OCI-LY7 (cell line): ENCODE measurements at regions not wholly inside any gene's neighbourhood (a gene's known extent, or its start where the extent isn't known, plus 50 kb on each side); places are given as distances from the start of the nearest gene placed in this dataset.

Experiments used
- BruUV-seq: library from RNA; stranded (reverse); fragments of 400-500 nt; replicated peaks from 2 replicates; lab custom pipeline; 2021; lab: Mats Ljungman, UMichigan
- CTCF ChIA-PET: fragments of 300-600 bp; sonication (Branson Sonifier 250); formaldehyde crosslinking; loops from one replicate; lab custom pipeline; 2022; ENCODE audit warnings: antibody characterized with exemption; ENCODE audit not compliant: unreplicated experiment; lab: Charles Lee
- POLR2A ChIA-PET: fragments of 300-600 bp; sonication (Branson Sonifier 250); formaldehyde crosslinking; loops from one replicate; lab custom pipeline; 2022; ENCODE audit warnings: antibody characterized with exemption; lab: Charles Lee
- DNase-seq: peaks from one replicate; pipeline ENCODE4 v3.0.0-alpha.2; 2015; ENCODE audit warnings: low spot score
- H2AFZ ChIP-seq: fragments of 200-600 bp; sonication (generic), shearing (Covaris generic); 2 replicates; pipeline ENCODE4 v1.6.1; 2014; ENCODE audit warnings: mild to moderate bottlenecking, antibody characterized with exemption, low read length, moderate library complexity
- H3K27ac ChIP-seq: fragments of 200-600 bp; sonication (generic); 2 replicates; pipeline ENCODE4 v1.5.1; 2014; ENCODE audit warnings: mixed run types, low read depth, mild to moderate bottlenecking, moderate library complexity, low read length, inconsistent platforms; ENCODE audit not compliant: poor library complexity, severe bottlenecking
- H3K36me3 ChIP-seq: fragments of 200-600 bp; sonication (generic); 2 replicates; pipeline ENCODE4 v1.6.1; 2014; ENCODE audit warnings: mild to moderate bottlenecking, antibody characterized with exemption, low read length, moderate library complexity, mixed read lengths; ENCODE audit not compliant: insufficient read depth
- H3K4me1 ChIP-seq: fragments of 200-600 bp; sonication (generic); 2 replicates; pipeline ENCODE4 v1.5.1; 2014; ENCODE audit warnings: mild to moderate bottlenecking, low read length; ENCODE audit not compliant: insufficient read depth, poor library complexity, severe bottlenecking
- H3K4me2 ChIP-seq: fragments of 200-600 bp; sonication (generic); 2 replicates; pipeline ENCODE4 v1.6.1; 2014; ENCODE audit warnings: mild to moderate bottlenecking, low read length
- H3K4me3 ChIP-seq: fragments of 200-600 bp; sonication (generic); 2 replicates; pipeline ENCODE4 v1.5.1; 2014; ENCODE audit warnings: mild to moderate bottlenecking, low read depth, low read length; ENCODE audit not compliant: poor library complexity, severe bottlenecking
- H3K79me2 ChIP-seq: fragments of 200-600 bp; sonication (generic); 2 replicates; pipeline ENCODE4 v1.6.1; 2016; ENCODE audit warnings: low read depth, mild to moderate bottlenecking, low read length, moderate library complexity, mixed read lengths; ENCODE audit not compliant: insufficient read depth
- H3K9me2 ChIP-seq: fragments of 200-600 bp; sonication (generic); 2 replicates; pipeline ENCODE4 v1.6.1; 2016; ENCODE audit warnings: mild to moderate bottlenecking, low read length, mixed read lengths; ENCODE audit not compliant: insufficient read depth
- H3K9me3 ChIP-seq: fragments of 200-600 bp; sonication (generic); 2 replicates; pipeline ENCODE4 v1.6.1; 2014; ENCODE audit warnings: mild to moderate bottlenecking, mixed run types, low read length, mixed read lengths
- H4K20me1 ChIP-seq: fragments of 200-600 bp; sonication (generic); 2 replicates; pipeline ENCODE4 v1.6.1; 2014; ENCODE audit warnings: mild to moderate bottlenecking, antibody characterized with exemption, low read length, moderate library complexity, mixed read lengths; ENCODE audit not compliant: insufficient read depth
- EZH2phosphoT487 ChIP-seq: fragments of 200-600 bp; sonication (generic); IDR thresholded peaks from 2 replicates; pipeline ENCODE4 v1.6.1; 2018; ENCODE audit warnings: low read depth, borderline replicate concordance, mild to moderate bottlenecking, mixed run types, antibody characterized with exemption, low read length, moderate library complexity, mixed read lengths
- intact Hi-C: fragments of 100-400 bp; cut with micrococcal nuclease; formaldehyde crosslinking; loops from one replicate; pipeline ENCODE4 v1.10.0; 2022; ENCODE audit not compliant: unreplicated experiment
- TF ChIP-seq, protein P1 (sequence below): fragments of 200-600 bp; sonication (generic); conservative IDR thresholded peaks from 2 replicates; pipeline ENCODE4 v1.5.1; 2014; ENCODE audit warnings: mild to moderate bottlenecking, antibody characterized with exemption, low read length, moderate library complexity, mixed read lengths

DNA sequence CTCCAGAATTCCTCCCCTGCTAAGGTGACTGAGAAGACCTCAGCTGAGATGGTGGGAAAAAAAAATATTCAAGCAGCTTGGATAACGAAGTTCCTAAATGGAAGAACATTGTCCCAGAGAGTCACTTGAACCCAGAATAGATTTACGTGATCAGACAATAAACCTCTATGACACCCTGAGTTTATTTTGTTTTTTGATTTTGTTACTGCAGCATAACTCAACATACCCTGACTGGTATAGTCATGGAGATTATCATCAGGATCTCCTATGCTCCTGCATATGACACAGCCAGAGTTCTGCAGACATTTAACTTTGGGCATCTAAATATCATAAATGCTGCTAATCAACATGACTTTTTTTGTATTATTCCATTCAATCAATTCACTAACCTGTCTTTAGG lies 282.9 kb downstream of the RASEF start:
- Histone ChIP-seq H3K4me2 (no peak overlapping the region), H3K9me2 (no peaks in the 10 kb centered on the region), H2AFZ (no peak overlapping the region), H3K36me3 (no peaks in the 10 kb centered on the region), H3K27ac (no peak overlapping the region), H3K79me2 (no peaks in the 10 kb centered on the region), H4K20me1 (no peaks in the 10 kb centered on the region), H3K4me1 (no peaks in the 10 kb centered on the region), H3K9me3 (no peaks in the 10 kb centered on the region), H3K4me3 (no peak overlapping the region)
- intact Hi-C loops, result no loop called here
- DNase-seq, result no peak
- no peak for TF ChIP-seq EZH2phosphoT487
- TF ChIP-seq, protein P1, sequence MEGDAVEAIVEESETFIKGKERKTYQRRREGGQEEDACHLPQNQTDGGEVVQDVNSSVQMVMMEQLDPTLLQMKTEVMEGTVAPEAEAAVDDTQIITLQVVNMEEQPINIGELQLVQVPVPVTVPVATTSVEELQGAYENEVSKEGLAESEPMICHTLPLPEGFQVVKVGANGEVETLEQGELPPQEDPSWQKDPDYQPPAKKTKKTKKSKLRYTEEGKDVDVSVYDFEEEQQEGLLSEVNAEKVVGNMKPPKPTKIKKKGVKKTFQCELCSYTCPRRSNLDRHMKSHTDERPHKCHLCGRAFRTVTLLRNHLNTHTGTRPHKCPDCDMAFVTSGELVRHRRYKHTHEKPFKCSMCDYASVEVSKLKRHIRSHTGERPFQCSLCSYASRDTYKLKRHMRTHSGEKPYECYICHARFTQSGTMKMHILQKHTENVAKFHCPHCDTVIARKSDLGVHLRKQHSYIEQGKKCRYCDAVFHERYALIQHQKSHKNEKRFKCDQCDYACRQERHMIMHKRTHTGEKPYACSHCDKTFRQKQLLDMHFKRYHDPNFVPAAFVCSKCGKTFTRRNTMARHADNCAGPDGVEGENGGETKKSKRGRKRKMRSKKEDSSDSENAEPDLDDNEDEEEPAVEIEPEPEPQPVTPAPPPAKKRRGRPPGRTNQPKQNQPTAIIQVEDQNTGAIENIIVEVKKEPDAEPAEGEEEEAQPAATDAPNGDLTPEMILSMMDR, result no peak
- POLR2A ChIA-PET, result no interaction called here
- no TSS peak for BruUV-seq
- CTCF ChIA-PET, result no interaction called here

DNA sequence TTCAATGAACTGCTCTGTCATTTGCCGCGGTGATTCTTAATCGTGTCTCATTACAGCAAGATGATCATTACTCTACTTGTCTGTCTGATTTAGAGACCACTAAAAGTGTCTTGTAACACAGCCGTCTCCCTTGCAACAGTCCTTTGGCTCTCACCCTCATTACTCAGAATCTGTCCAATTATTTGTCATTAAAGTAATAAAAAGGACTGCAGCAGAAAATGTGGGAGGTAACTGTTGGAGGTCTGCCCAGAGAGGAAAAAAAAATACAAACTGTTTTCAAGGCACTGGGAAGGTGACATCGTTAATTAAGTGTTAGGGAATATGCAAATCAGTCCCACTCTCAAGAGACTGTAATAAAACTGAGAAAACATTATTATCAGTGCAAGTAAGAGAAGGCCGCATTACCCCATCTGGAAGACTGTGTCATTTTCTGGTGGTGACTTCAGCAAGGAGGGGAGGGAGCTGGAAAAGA lies 281.0 kb downstream of the RASEF start:
- TF ChIP-seq, protein P1, result no peak
- no peak for TF ChIP-seq EZH2phosphoT487
- intact Hi-C loops, result no loop called here
- POLR2A ChIA-PET, result no interaction called here

DNA sequence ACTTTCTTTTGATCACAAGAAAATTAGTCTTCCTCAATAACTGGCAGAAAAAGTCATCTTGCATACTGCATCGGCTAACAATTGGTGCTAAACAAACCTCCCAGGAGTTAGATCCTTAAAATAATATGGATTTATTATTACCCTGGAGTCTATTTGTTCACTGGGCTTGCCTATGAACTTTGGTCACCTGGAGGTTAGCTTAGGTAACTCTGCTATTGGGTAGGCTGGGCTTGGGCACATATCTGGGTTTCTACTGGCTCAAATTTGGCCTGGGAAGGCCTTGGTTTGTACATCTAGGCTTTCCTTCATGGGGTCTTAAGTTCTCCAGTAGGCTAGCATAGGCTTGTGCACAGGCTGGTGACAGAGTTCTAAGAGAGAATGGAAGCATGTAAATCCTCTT lies 279.9 kb downstream of the RASEF start:
- ChIA-PET POLR2A (no interaction called here), CTCF (no interaction called here)
- no peak overlapping the region for H3K4me2 ChIP-seq
- no peaks in the 10 kb centered on the region for H3K9me2 ChIP-seq
- no peaks in the 10 kb centered on the region for H4K20me1 ChIP-seq
- H3K9me3 ChIP-seq, result no peaks in the 10 kb centered on the region
- no peak for DNase-seq
- intact Hi-C loops, result no loop called here
- no peaks in the 10 kb centered on the region for H3K36me3 ChIP-seq
- TF ChIP-seq EZH2phosphoT487, result no peak
- TF ChIP-seq, protein P1, result no peak
- no peak overlapping the region for H3K4me3 ChIP-seq
- BruUV-seq, result no TSS peak
- no peaks in the 10 kb centered on the region for H3K4me1 ChIP-seq
- no peaks in the 10 kb centered on the region for H3K79me2 ChIP-seq
- H2AFZ ChIP-seq, result no peak overlapping the region
- no peak overlapping the region for H3K27ac ChIP-seq

More for the DNA sequence above, 281.0 kb downstream of the RASEF start:
- H3K27ac ChIP-seq, result no peak overlapping the region
- H2AFZ ChIP-seq, result no peak overlapping the region
- no peaks in the 10 kb centered on the region for H3K9me2 ChIP-seq
- no peak overlapping the region for H3K4me2 ChIP-seq
- H3K79me2 ChIP-seq, result no peaks in the 10 kb centered on the region
- no peaks in the 10 kb centered on the region for H3K4me1 ChIP-seq
- no TSS peak for BruUV-seq
- H4K20me1 ChIP-seq, result no peaks in the 10 kb centered on the region
- CTCF ChIA-PET, result no interaction called here
- no peak for DNase-seq
- H3K4me3 ChIP-seq, result no peak overlapping the region
- H3K9me3 ChIP-seq, result no peaks in the 10 kb centered on the region
- H3K36me3 ChIP-seq, result no peaks in the 10 kb centered on the region
